HG03025 (cell line): ENCODE measurements at regions not wholly inside any gene's neighbourhood (a gene's known extent, or its start where the extent isn't known, plus 50 kb on each side); places are given as distances from the start of the nearest gene placed in this dataset.
"Not testable (repeated sequence)": the region's sequence is repeated elsewhere in the genome, so short reads cannot be mapped to it uniquely, and the experiment has no call there.

Source experiments
- ATAC-seq: cut with Tn5 transposase; IDR thresholded peaks from one replicate; pipeline ENCODE4 v1.9.1; 2021; ENCODE audit warnings: mild to moderate bottlenecking, moderate library complexity; ENCODE audit not compliant: unreplicated experiment, low FRiP score

DNA sequence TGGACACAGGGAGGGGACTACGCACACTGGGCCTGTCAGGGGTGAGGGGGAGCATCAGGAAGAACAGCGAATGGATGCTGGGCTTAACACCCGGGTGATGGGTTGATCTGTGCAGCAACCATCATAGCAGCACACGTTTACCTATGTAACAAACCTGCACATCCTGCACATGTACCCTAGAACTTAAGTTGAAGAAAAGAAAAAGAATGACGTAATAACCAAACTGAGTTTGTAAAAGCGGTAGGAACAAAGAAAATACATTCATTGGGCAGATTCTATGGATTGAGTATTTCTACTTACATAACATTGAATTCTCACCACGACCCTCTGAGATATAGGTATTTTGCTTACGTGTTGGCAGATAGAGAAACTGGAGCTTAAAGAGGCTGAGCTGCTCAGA is 468.4 kb downstream of the TTLL7 start:
- ATAC-seq = no peak

DNA sequence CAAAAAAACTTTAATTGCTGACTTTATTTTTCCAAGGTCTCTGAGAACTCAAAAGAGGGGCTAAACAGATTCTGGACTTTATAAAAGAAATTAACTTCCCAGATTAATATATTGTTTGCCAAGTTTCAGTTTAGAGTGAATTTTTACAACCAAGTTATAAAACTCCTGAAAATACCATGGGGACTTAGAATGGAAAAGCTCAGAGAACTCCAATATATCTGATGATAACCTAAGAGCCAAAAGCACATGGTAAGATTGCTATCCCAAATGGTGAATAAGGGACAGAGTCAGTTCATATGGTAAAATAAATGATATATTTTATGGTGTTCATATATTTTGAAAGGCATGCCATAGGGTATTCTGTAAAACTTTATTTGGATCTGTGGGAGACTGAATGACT is 470.9 kb downstream of the TTLL7 start:
- ATAC-seq = no peak

DNA sequence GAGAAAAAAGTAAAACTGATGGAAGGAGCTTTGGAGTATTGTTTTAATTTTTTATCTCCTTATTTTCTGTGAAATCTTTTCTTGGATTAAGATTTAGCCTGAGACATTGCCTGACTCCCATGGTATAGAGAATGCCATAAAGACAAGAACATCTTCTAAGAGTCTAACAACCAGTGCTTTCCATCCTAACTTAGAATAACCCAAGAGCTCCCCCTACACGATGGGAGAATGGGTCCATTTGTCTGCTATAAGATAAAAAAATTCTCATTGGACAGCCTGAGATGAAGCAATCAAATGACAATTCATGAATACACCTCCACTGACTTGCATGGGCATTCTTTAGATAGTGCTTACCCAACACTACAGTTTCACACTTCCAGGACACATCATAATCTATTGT is 478.1 kb downstream of the TTLL7 start:
- no peak for ATAC-seq

DNA sequence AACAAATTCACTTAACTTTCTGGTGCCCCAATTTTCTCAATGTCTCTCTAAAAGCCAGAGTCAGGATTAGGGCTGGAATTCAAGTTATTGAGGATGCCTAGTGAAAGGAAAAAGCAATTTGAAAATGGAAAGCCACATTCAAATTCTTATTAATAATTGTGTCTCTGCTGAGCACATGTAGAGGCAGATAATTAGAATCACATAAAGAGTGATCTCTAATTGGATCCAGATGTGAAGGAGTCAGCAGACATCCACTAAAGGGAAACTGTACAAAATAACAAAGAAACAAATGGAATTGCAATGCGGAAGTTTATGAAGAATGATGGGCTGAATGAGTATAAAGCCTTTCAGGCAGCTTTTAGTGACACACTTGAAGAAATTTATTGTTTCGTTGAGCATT is 482.6 kb downstream of the TTLL7 start:
- ATAC-seq = no peak

DNA sequence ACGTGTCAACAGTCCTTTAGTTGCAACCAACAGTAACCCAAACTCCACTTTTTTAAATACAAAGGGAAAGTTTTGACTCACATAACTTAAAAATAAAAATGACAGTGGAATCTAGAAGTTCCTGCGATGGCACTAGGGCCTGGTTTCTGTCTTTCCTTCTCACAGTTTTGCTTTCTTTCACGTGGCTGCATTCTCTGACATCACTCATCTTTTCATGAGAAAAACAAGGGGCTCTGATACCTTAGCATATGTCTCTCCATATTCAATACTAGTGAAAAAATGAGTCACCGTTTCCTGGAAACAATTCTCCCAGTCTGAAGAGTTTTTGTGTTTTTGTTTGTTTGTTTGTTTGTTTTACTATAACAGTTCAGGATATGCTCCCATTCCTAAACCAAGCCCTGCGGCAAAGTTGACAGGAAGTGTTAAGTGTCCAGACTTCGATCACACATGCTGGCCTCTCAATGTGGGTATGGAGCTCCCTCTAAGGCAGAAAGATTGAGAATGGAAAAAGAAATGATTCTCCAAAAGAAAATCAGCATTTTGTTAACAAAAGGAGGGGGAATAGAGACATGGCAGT is 483.3 kb downstream of the TTLL7 start:
- no peak for ATAC-seq

GRCh38 chr1:83512373-83513193 is 486.3 kb downstream of the TTLL7 start:
- ATAC-seq = no peak

- no peak for ATAC-seq
These were observed 487.7 kb downstream of the TTLL7 start for GRCh38 chr1:83511146-83511726.

DNA sequence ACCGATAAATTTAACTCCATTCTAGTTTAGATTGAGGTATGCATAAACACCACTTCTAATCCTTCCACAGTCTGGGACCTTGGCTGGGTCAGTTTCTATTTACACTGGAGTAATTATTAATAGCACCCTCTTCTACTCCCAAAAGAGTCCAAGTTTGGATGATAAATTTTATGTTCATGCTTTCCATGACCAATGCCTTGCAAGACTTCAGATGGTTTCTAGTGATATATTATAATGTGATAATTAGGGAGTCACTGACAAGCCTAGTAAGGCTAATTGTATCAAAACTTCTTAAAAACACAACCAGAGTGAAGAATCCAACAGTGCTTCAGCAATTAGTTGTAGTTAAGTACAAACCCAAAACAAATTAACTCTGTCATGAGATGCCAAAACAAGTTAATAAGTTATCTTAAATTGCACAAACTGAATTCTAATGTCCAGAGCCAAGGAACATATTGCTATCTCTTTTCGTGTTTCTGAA is 489.6 kb downstream of the TTLL7 start:
- ATAC-seq = no peak

DNA sequence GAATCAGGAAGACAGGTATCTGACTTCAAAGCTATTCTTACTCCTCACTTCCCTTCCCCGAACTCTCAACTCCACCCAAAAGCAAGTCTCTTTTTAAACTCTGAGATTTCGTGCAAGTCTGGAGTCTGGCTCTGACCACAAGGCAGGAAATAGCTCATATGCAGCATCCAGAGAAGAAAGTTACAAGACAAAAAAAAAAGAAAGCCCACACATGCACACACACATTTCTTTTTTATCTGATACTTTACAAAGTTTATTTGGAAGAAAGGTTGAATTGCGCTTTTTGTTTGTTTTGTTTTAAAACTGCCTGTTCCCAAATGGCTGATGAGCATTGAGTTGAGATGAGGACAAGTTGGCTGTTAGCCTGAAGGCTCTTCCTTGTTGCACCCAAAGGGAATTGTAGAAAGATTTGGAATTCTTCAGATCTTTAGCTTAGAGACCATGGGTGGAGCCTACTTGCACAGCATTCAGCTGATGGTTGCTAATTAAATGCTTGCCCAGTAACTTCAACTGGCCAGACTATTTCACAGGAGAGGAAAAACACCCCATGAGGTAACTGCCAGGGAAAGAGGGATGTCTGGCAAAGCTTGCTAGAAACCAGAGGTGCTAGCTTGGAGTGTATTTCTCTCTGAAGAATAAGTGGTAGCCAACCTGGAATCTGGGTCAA is 490.3 kb downstream of the TTLL7 start:
- peak; percentile 99 for ATAC-seq

DNA sequence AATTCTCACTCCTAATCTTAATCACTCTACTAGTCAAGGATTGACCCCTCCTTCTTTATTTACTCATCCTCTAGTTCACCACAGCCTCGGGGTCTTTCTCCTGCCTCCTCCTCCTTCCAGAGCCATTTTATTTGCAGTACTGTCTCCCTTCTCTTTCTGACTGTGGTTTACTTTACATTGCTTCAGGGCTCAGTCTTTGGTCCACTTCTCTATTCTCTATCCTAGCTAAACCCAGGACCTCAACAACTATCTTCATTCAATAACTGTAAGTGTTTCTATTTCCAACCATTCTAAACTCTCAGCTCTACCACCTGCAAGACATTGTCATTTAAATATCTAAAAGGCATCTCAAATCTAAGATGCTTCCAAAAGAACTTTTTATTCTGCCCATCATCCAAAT is 493.8 kb downstream of the TTLL7 start:
- no peak for ATAC-seq

DNA sequence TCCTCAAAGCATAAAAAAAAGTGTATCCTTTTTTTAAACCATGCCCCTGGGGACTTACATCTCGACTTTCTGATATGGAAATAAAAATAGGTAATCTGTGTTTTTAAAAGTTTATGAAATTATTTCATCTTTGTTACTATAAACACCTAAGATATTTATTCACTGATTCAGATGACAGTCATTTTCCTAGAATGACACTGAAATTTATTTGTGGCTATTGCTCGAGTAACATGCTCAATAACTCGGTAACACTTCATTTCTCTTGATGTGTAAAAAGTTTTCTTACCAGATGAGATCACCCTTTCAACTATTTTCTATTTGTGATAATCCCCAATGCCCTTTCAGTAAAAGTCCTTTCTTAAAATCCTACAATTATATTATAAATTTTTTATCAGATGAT is 495.8 kb downstream of the TTLL7 start:
- ATAC-seq = no peak

GRCh38 chr1:83500987-83501591 is 497.8 kb downstream of the TTLL7 start:
- ATAC-seq = peak; percentile 71

GRCh38 chr1:83500531-83500930 is 498.4 kb downstream of the TTLL7 start:
- peak; percentile 24 for ATAC-seq

GRCh38 chr1:83499998-83500397 is 498.9 kb downstream of the TTLL7 start:
- peak; percentile 73 for ATAC-seq

- ATAC-seq = no peak
These were observed 501.4 kb downstream of the TTLL7 start for GRCh38 chr1:83497563-83497962.

GRCh38 chr1:83495560-83495959 is 503.4 kb downstream of the TTLL7 start:
- ATAC-seq = no peak

DNA sequence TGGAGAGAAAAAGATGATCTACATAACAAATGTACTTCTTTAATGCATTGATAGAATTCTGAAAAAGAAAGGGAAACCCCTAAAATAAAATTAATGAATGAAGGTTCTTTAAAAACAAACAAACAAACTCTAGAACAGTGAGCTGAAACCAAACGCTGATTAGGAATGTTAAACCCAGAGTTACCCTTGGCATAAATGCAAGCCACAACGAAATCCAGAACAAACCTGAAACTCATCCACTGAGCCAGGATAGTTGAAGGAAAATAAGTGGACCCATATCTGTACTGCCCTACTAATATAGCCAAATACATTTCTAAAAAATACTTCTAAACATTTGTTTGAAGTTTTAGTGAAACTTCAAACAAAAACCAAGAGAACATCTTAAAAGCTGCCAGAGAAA is 505.3 kb downstream of the TTLL7 start:
- no peak for ATAC-seq

GRCh38 chr1:83491930-83492329 is 507.0 kb downstream of the TTLL7 start:
- ATAC-seq = no peak

GRCh38 chr1:83490988-83491387 is 507.9 kb downstream of the TTLL7 start:
- no peak for ATAC-seq

DNA sequence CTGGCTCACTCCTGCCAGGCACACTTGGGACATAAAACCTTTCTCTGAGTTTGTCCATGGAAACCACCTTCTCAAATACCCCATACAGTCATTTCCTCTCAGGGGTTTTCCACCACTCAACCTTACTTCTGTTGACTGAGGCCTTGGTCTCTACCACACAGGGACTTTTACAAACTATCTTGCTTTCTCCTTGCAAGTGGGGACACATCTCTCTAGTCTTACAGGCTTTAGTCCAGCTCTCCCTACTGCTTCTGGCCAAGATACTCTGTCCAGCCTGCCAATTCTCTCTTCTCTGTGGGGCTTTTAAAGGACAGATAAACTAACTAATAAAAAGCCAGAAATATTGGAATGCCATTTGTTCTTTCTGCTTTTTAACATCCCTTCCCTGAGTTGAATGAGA is 510.8 kb downstream of the TTLL7 start:
- peak; percentile 77 for ATAC-seq

DNA sequence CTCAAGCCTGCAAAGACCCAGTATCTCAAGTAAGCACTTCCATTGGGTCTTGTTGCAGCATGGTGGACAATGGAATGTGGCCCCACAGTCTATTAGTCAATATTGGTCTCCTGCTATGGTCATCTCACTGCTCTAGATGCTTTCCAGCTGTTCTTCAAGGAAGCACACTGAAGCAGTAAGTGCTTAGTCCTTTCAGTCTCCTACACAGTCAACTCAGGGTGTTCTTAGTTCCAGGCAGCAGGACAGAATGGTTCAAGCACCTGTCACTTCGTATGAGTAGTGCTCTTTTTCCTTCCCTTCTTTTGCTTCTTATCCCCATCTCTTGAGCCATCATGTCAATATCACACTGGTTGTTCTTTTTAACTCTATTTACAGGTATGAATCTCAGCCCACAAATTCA is 511.5 kb downstream of the TTLL7 start:
- ATAC-seq = not testable (repeated sequence)
